Smooth muscle cell (in vitro differentiated cells): ENCODE measurements at regions not wholly inside any gene's neighbourhood (a gene's known extent, or its start where the extent isn't known, plus 50 kb on each side); places are given as distances from the start of the nearest gene placed in this dataset.

ENCODE experiments used
- DNase-seq: peaks from one replicate; lab custom pipeline; 2025; ENCODE audit not compliant: unreplicated experiment; lab: John Stamatoyannopoulos, UW
- H2AFZ ChIP-seq: fragments of 200-600 bp; sonication (generic); 2 replicates; pipeline ENCODE4 v1.6.0; 2016; ENCODE audit warnings: antibody characterized with exemption, low read depth, mild to moderate bottlenecking
- H3F3A ChIP-seq: fragments of 200-600 bp; sonication (generic); 2 replicates; pipeline ENCODE4 v1.6.0; 2017; ENCODE audit warnings: antibody characterized with exemption, low read depth
- H3K27ac ChIP-seq: fragments of 200-600 bp; sonication (generic); 2 replicates; pipeline ENCODE4 v1.5.1; 2016; ENCODE audit warnings: low read depth, mild to moderate bottlenecking
- H3K27me3 ChIP-seq: fragments of 200-600 bp; sonication (generic); 2 replicates; pipeline ENCODE4 v1.6.1; 2016; ENCODE audit warnings: low read depth, mild to moderate bottlenecking
- H3K36me3 ChIP-seq: fragments of 200-600 bp; sonication (generic); 2 replicates; pipeline ENCODE4 v1.5.1; 2016; ENCODE audit warnings: low read depth
- H3K4me1 ChIP-seq: fragments of 200-600 bp; sonication (generic); 2 replicates; pipeline ENCODE4 v1.5.1; 2016; ENCODE audit warnings: low read depth
- H3K4me2 ChIP-seq: fragments of 200-600 bp; sonication (generic); 2 replicates; pipeline ENCODE4 v1.6.0; 2016; ENCODE audit warnings: mild to moderate bottlenecking
- H3K4me3 ChIP-seq: fragments of 200-600 bp; sonication (generic); 2 replicates; pipeline ENCODE4 v1.5.1; 2016; ENCODE audit warnings: mild to moderate bottlenecking
- H3K79me2 ChIP-seq: fragments of 200-600 bp; sonication (generic); 2 replicates; pipeline ENCODE4 v1.6.0; 2016; ENCODE audit warnings: low read depth, mild to moderate bottlenecking
- H3K9ac ChIP-seq: fragments of 200-600 bp; sonication (generic); 2 replicates; pipeline ENCODE4 v1.6.0; 2016; ENCODE audit warnings: low read depth
- H3K9me3 ChIP-seq: fragments of 200-600 bp; sonication (generic); replicated peaks from 2 replicates; pipeline ENCODE4 v1.5.1; 2016; ENCODE audit warnings: low read depth
- H4K20me1 ChIP-seq: fragments of 200-600 bp; sonication (generic); 2 replicates; pipeline ENCODE4 v1.6.0; 2016; ENCODE audit warnings: low read depth
- CTCF ChIP-seq: fragments of 200-600 bp; sonication (generic); IDR thresholded peaks from 2 replicates; pipeline ENCODE4 v1.5.1; 2017; ENCODE audit warnings: borderline replicate concordance, mild to moderate bottlenecking, antibody characterized with exemption; ENCODE audit not compliant: insufficient read depth, poor library complexity, severe bottlenecking
- WGBS: methylation state at CpG from one replicate; pipeline ENCODE4 v1.1.7; 2016; ENCODE audit warnings: low lambda C conversion rate; 5-methylcytosine and 5-hydroxymethylcytosine counted together

- Histone ChIP-seq H2AFZ (peak overlapping the region; percentile 62), H3K9me3 (no peaks in the 10 kb centered on the region), H3K9ac (no peak overlapping the region), H3K4me1 (no peaks in the 10 kb centered on the region), H3F3A (no peaks in the 10 kb centered on the region), H4K20me1 (no peaks in the 10 kb centered on the region), H3K27me3 (no peaks in the 10 kb centered on the region), H3K4me2 (no peak overlapping the region), H3K27ac (no peak overlapping the region), H3K79me2 (no peaks in the 10 kb centered on the region), H3K4me3 (no peak overlapping the region), H3K36me3 (no peaks in the 10 kb centered on the region)
- TF ChIP-seq CTCF = no peak
- WGBS = 40% methylated on average over 1 of the region's 1 CpG
- DNase-seq = no peak
Measured at GRCh38 chr4:149988087-149988410, 90.2 kb upstream of the DCLK2 start.

- Histone ChIP-seq H3K79me2 (no peaks in the 10 kb centered on the region), H3F3A (no peaks in the 10 kb centered on the region), H3K4me1 (no peaks in the 10 kb centered on the region), H2AFZ (no peak overlapping the region), H3K9ac (no peak overlapping the region), H3K36me3 (no peaks in the 10 kb centered on the region), H3K4me2 (no peak overlapping the region), H4K20me1 (no peaks in the 10 kb centered on the region), H3K27me3 (no peaks in the 10 kb centered on the region), H3K27ac (no peak overlapping the region), H3K9me3 (no peaks in the 10 kb centered on the region), H3K4me3 (no peak overlapping the region)
- no peak for TF ChIP-seq CTCF
- no peak for DNase-seq
Measured at GRCh38 chr4:149993030-149993429, 85.2 kb upstream of the DCLK2 start.

- no peaks in the 10 kb centered on the region for H3F3A ChIP-seq
- H3K4me2 ChIP-seq = no peak overlapping the region
- H4K20me1 ChIP-seq = no peaks in the 10 kb centered on the region
- no peaks in the 10 kb centered on the region for H3K4me1 ChIP-seq
- no CpG with 5 or more reads among the region's 1 CpG for WGBS
- no peak overlapping the region for H2AFZ ChIP-seq
- no peaks in the 10 kb centered on the region for H3K79me2 ChIP-seq
- no peaks in the 10 kb centered on the region for H3K9me3 ChIP-seq
- no peak for TF ChIP-seq CTCF
- H3K36me3 ChIP-seq = no peaks in the 10 kb centered on the region
- no peaks in the 10 kb centered on the region for H3K27me3 ChIP-seq
- no peak overlapping the region for H3K4me3 ChIP-seq
- H3K9ac ChIP-seq = no peak overlapping the region
- no peak for DNase-seq
- no peak overlapping the region for H3K27ac ChIP-seq
Measured at GRCh38 chr4:149995134-149995756, 83.0 kb upstream of the DCLK2 start.

- Histone ChIP-seq H3K4me3 (no peak overlapping the region), H2AFZ (peak overlapping the region; percentile 73), H3K4me1 (no peaks in the 10 kb centered on the region), H3K27me3 (no peaks in the 10 kb centered on the region), H3K9ac (no peak overlapping the region), H3K9me3 (no peaks in the 10 kb centered on the region), H3K79me2 (no peaks in the 10 kb centered on the region), H4K20me1 (no peaks in the 10 kb centered on the region), H3K36me3 (no peaks in the 10 kb centered on the region), H3F3A (no peaks in the 10 kb centered on the region), H3K27ac (peak overlapping the region; percentile 32), H3K4me2 (no peak overlapping the region)
- DNase-seq = no peak
- no peak for TF ChIP-seq CTCF
- 49% methylated on average over 4 of the region's 4 CpGs for WGBS
Measured at GRCh38 chr4:149997881-149998421, 80.3 kb upstream of the DCLK2 start.
